Activated gamma-delta T cell treated with anti-CD3 and anti-CD28 coated beads, Interleukin-2, amount 50 U/mL, for 16 hours (primary cell): ENCODE measurements at regions not wholly inside any gene's neighbourhood (a gene's known extent, or its start where the extent isn't known, plus 50 kb on each side); places are given as distances from the start of the nearest gene placed in this dataset.

Source experiments
- DNase-seq: peaks from one replicate; pipeline ENCODE4 v3.0.0-alpha.2; 2020; ENCODE audit warnings: low read depth

DNA sequence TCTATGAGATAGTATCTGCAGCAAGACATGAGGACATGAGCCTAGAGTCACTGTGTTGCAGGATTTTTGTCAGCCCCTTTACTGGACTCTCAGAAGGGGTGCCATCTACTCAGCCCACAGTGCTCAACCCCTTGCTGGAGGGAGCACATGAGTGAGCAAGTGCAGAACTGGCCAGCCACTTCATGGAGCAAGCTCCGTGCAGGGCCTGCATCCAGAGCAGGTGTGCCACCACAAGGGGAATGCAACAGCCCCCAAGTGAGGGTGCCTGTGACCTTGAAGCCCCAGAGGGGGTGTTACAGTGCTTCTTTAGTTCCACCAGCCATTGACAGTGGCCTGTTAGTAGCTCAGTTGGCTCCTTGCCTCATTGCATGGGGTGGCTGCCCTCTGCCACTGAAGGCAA is 649.7 kb downstream of the PLPP3 start:
- no peak for DNase-seq

GRCh38 chr1:55928576-55928975 is 650.8 kb downstream of the PLPP3 start:
- DNase-seq, result no peak

DNA sequence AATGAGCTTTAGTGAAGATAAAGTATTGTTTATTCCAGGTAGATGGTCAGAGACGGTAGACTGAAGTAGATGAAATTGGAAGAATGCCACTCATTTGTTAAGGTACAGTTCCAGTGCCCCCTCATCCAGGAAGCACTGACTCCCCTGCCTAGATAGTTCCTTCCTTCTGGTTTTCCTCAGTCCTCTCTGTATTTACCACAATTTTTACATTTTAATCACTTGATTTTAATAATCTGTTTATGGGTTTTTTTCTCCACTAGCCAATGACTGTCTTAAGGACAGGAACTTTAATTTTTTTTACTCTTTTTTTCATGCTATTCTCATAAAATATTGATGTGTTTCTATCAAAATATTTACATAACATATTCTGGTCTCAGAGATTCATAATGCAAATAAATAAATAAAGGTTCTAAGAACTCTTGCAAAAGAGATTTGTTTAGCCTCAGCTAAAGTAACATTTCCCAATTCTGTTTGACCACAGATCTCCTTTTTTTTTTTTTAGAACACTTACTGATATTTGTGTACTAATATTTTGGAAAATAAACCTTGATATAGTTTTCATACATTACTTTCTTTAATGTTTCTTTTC is 651.6 kb downstream of the PLPP3 start:
- DNase-seq, result no peak

- no peak for DNase-seq
These were observed 652.4 kb downstream of the PLPP3 start for GRCh38 chr1:55926906-55927471.

DNA sequence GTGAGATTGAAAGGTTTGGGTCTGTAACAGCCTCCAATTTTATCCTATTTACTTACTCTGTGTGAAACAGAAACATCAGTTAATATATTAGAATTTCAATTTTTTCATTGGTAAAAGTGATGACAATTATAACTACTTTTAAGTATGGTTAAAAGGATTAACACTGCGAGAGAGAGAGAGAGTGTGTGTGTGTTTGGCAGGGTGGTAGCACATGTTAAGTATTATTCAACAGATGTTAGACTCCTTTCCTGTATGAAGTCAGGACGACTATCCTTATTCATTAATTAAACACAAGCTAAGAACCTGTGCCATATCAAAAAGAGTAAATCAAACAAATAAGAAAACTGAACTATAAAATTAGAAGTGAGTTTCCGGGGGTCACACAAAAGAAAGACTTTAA is 662.5 kb downstream of the PLPP3 start:
- no peak for DNase-seq

DNA sequence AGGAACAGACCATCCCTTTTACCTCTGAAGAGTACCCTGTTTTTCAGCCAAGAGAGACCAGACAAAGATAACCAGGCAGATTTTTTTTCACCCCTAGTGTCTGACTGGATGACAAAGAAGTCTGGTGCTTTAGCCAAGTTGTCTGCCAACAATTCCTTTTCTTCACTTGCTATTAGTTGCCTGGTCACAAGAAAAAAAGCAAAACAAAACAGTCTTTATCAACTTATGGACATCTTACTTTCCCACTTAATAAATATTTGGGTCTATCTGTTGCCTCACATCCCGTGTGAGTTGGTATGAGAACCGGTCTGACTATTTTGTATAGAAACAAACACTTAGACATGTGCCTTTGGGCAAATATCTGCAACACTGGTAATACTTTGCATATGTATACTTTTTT is 662.9 kb downstream of the PLPP3 start:
- DNase-seq, result no peak

- no peak for DNase-seq
These were observed 665.8 kb downstream of the PLPP3 start for GRCh38 chr1:55913565-55913964.

- DNase-seq, result no peak
These were observed 666.9 kb downstream of the PLPP3 start for GRCh38 chr1:55912438-55912837.

GRCh38 chr1:55904541-55904940 is 674.8 kb downstream of the PLPP3 start:
- DNase-seq, result no peak

DNA sequence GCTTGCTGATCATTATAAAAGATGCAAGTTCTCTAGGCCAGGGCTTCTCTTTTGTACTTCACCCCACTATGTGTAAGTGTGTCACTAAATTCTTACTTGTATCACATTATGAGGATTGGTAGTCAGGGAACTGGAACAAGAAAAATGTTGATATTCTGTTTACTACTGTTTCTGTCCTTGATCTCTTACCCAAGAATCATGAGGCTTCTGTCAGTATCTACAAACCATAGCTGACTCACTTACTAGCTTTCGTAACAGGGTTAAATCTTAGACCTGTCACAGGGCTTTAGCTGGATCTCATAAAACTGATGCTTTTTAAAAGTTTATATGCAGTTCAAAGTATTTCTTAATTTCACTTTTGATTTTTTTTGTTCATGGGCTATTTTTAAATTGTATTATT is 681.2 kb downstream of the PLPP3 start:
- no peak for DNase-seq

DNA sequence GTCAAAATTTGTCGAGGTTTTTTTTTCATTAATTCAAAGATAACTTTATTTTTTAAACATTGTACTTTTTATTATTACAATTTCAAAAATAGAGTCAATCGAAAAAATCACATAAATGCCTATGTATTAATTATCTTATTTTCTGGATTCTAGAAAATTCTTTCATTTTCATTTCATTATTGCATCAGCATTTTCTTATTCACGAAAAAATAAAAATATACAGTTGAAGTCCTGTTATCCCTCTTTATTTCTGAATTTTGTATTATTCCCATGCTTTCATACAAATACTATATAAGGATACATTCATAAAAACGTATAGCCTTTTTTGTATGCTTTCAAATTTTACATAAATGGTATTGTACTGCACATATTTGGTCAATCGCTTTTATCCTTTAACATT is 681.0 kb upstream of the USP24 start:
- DNase-seq, result no peak

DNA sequence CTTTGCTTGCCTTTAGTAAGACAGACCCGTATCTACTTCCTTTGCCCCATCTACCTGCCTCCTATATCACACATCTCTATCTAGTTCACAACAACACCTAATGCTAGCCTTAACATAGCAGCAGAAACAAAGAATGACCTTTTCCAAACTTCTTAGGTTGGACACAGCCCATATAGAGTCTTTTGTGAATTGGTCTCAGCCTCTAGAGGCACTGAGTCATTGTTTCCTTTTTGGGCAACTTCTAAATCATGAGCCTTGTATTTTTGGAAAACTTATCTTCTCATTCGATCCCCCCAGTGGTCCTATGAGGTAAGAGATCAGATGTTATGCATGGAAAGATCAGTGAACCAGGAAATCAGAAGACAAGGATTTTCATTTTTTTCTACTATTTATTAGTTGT is 679.4 kb upstream of the USP24 start:
- DNase-seq, result no peak

- no peak for DNase-seq
These were observed 678.0 kb upstream of the USP24 start for GRCh38 chr1:55893155-55893554.

- DNase-seq, result no peak
These were observed 673.6 kb upstream of the USP24 start for GRCh38 chr1:55888685-55889317.

DNA sequence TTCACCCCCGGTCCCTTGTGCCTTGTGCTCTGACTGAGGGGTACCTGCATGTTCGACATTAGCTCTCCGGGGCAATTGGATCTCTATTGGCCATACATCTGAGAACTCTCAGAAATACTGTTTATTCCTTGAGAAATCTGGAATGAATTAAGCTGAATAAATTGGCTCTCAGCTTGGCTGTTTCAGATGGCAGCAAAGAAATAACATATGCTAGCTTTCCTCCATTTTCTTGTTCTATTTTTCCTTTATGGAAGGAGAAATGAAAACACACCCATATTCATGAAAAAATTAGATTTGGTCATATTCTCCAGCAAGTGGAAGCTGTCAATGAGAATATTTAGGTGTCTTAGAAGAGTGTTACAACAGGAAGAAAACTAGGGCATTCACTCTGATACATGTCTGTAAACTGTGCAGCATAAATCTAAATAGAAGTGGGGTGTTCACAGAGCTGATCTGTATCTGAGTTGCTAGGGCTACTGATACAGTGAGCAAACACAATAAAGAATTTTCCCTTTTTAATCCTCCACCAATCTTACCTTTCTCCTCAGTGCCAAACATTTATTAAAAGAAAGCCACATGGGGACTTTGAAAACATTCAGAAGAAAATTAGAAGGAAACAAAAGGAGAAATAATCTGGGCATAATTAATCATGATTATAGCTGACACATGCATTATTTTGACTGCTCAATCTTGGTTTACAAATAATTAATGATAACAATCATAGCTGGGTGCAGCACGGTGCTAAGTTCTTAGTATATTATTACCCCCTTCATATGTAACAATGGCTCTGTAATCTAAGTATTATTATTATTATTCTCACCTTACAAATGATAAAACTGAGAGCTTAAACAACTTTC is 671.9 kb upstream of the USP24 start:
- no peak for DNase-seq

DNA sequence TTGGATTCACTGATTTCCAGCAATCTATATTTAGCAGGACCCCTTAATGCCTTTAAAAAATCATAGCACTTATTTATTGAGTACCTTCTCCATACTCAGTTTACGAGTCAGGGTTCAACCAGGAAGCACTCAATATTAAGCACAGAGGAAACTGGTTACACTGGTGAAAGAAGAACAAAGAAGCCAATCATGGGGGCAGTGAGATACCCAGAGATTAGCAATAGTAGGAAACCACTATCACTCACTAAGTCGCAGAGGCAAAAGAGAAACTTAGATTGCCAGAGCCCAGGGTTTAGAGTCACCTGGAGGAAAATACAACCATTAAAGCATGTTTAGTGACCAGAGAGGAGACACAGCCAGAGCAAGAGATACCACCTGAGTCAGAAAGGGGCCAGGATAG is 670.5 kb upstream of the USP24 start:
- no peak for DNase-seq

DNA sequence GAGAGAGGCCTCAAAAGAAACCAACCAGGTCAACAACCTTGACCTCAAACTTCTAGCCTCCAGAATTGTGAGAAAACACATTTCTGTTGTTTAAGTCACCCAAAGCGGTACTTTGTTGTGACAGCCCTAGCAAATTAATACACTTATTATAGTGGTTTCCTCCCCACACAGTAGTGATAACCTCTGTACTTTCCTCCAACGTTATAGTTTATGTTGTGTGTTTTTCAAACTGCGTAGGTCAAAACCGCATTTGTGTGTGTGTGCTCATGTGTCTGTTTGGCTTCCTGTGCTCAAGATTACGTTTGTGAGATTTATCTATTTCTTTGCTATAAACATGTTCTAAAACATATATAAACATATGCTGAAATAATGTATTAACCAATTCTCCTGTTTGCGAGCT is 667.8 kb upstream of the USP24 start:
- DNase-seq, result no peak

GRCh38 chr1:55879346-55879745 is 664.2 kb upstream of the USP24 start:
- no peak for DNase-seq

- no peak for DNase-seq
These were observed 662.5 kb upstream of the USP24 start for GRCh38 chr1:55877437-55878232.

DNA sequence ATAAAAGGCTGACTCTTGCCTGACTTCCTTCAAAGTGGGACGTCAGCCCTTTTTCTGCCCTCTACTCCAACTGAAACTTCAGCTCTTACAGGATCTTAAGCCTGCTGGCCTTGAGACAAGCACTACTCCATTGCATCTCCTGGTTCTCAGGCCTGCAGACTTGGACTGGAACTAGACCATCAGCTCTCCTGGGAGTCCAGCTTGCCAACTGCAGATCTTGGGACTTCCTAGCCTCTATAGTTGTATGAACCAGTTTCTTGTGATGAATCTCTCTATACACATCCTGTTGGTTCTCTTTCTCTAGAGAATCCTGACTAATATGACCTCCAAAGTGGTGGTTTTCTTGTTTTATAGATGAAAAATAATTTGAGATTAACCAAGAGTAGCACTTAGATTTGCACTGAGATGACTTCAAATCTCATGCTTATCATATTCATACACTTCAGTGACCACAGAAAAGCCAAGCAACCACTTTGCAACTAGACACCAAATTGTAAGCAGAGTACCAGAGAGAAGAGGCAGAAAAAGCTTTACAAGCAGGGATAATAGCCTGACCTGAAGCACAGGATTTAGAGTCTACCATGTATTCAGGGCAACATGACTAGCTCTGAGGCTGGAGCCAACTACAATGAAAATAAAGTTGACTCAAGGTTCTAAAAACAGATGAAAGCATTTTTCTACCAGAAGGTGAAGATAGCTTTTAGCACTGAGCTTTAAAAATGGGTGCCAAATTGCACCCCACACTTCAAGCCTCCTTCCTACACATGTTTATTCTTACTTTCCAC is 661.3 kb upstream of the USP24 start:
- no peak for DNase-seq

- DNase-seq, result no peak
These were observed 654.9 kb upstream of the USP24 start for GRCh38 chr1:55870106-55870505.
